SU-DHL-6 (cell line): ENCODE measurements at regions not wholly inside any gene's neighbourhood (a gene's known extent, or its start where the extent isn't known, plus 50 kb on each side); places are given as distances from the start of the nearest gene placed in this dataset.

ENCODE experiments used
- EZH2phosphoT487 ChIP-seq: fragments of 200-600 bp; sonication (generic), shearing (Covaris generic); conservative IDR thresholded peaks from 2 replicates; pipeline ENCODE4 v1.6.1; 2018; ENCODE audit warnings: mild to moderate bottlenecking, antibody characterized with exemption, low read length, moderate library complexity, mixed read lengths
- TF ChIP-seq, protein P1 (sequence below): fragments of 200-600 bp; sonication (generic); IDR thresholded peaks from one replicate; pipeline ENCODE4 v1.5.1; 2017; ENCODE audit warnings: antibody characterized with exemption, mild to moderate bottlenecking, low read length, moderate library complexity; ENCODE audit not compliant: insufficient read depth, poor library complexity, severe bottlenecking

DNA sequence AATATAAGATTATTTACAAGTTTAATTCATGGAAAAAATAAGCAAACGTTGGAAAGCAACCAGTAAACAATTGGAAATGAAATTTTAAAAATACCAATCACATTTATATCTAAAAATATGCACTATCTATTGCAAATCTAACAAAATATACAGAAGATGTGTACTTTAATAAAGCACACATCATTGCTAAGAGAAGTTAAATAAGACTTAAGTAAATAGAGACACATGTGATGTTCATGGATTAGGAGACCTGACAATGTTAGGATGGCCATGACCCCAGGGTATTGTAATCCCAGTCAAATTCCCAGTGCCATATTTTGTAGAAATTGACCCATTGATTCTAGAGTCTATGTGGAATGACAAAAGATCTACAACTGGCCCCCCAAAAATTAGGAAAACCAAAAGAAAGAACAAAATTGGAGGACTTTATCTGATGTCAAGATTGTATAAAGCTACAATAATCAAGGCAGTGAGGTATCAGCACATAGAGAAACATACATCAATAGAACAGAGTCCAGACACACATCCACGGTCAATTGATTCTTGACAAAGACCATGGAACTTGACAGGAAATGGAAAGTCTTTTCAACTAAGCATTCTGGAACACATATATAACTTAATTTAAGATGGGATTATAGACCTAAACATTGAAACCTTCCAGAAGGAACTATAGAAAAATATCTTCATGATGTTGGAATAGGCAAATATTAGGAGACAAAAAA lies 90.8 kb upstream of the USP29 start:
- TF ChIP-seq, protein P1, sequence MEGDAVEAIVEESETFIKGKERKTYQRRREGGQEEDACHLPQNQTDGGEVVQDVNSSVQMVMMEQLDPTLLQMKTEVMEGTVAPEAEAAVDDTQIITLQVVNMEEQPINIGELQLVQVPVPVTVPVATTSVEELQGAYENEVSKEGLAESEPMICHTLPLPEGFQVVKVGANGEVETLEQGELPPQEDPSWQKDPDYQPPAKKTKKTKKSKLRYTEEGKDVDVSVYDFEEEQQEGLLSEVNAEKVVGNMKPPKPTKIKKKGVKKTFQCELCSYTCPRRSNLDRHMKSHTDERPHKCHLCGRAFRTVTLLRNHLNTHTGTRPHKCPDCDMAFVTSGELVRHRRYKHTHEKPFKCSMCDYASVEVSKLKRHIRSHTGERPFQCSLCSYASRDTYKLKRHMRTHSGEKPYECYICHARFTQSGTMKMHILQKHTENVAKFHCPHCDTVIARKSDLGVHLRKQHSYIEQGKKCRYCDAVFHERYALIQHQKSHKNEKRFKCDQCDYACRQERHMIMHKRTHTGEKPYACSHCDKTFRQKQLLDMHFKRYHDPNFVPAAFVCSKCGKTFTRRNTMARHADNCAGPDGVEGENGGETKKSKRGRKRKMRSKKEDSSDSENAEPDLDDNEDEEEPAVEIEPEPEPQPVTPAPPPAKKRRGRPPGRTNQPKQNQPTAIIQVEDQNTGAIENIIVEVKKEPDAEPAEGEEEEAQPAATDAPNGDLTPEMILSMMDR: no peak
- no peak for TF ChIP-seq EZH2phosphoT487
